ENCODE measurements at regions not wholly inside any gene's neighbourhood (a gene's known extent, or its start where the extent isn't known, plus 50 kb on each side); places are given as distances from the start of the nearest gene placed in this dataset.

- no peak overlapping the region for H3K23ac ChIP-seq (ENCODE audit: low read depth, low read length, poor library complexity)
- no peak overlapping the region for H3K27ac ChIP-seq (replicated peaks; ENCODE audit: low read length)
- no peak for DNase-seq (ENCODE audit: low spot score)
- H4K91ac ChIP-seq (ENCODE audit: low read depth, low read length, poor library complexity) = no peak overlapping the region
- H3K9ac ChIP-seq (ENCODE audit: low read depth, low read length, poor library complexity) = no peak overlapping the region
- H3K27me3 ChIP-seq (ENCODE audit: control insufficient read depth in 3 of 3, insufficient read depth in 3 of 3, low read depth in 1 of 3, low read length in 3 of 3) = no peaks in the 10 kb centered on the region
- no peak overlapping the region for H4K8ac ChIP-seq (ENCODE audit: low read depth, low read length)
- no peak overlapping the region for H2BK5ac ChIP-seq (ENCODE audit: low read length)
- WGBS, 2 donors (ENCODE audit: extremely low coverage in 2 of 2, insufficient read length in 2 of 2, insufficient replicate concordance in 1 of 2) = no CpG with 5 or more reads among the region's 1 CpG
- no peak overlapping the region for H2BK120ac ChIP-seq (ENCODE audit: low read depth, low read length)
- no peaks in the 10 kb centered on the region for H3K79me1 ChIP-seq (ENCODE audit: low read depth, low read length)
- H2BK15ac ChIP-seq (ENCODE audit: low read length) = no peak overlapping the region
- no peak overlapping the region for H3K4ac ChIP-seq (ENCODE audit: low read length)
- H2AFZ ChIP-seq (ENCODE audit: low read length) = no peak overlapping the region
- no peak overlapping the region for H2AK5ac ChIP-seq (ENCODE audit: low read depth, low read length)
- peaks cover 3 to 4% of the 10 kb centered on the region in 2 donors for H3K4me1 ChIP-seq (ENCODE audit: control insufficient read depth in 2 of 2, insufficient read depth in 1 of 2, low read depth in 1 of 2, low read length in 2 of 2)
- no peak overlapping the region for H3K14ac ChIP-seq (ENCODE audit: low read length)
- H3K4me3 ChIP-seq (ENCODE audit: low read length in 2 of 2) = no peak overlapping the region
- H2BK12ac ChIP-seq (ENCODE audit: low read length) = no peak overlapping the region
- H3K36me3 ChIP-seq (replicated peaks in 1 of 2; ENCODE audit: control insufficient read depth in 2 of 2, insufficient read depth in 2 of 2, low read length in 2 of 2) = no peaks in the 10 kb centered on the region
- no peak overlapping the region for H3K4me2 ChIP-seq (ENCODE audit: insufficient read depth, low read length, poor library complexity, severe bottlenecking)
- no peak overlapping the region for H3K18ac ChIP-seq (ENCODE audit: low read length)
- no peaks in the 10 kb centered on the region for H3K9me3 ChIP-seq (replicated peaks in 1 of 2; ENCODE audit: control insufficient read depth in 2 of 2, insufficient read depth in 1 of 2, low read depth in 1 of 2, low read length in 2 of 2)
Observed at GRCh38 chr5:57774439-57774838, 291.8 kb upstream of the ACTBL2 start.

- Histone ChIP-seq H3K18ac (ENCODE audit: low read length) (no peak overlapping the region), H3K14ac (ENCODE audit: low read length) (no peak overlapping the region), H3K4ac (ENCODE audit: low read length) (no peak overlapping the region), H3K79me1 (ENCODE audit: low read depth, low read length) (no peaks in the 10 kb centered on the region), H2BK5ac (ENCODE audit: low read length) (no peak overlapping the region), H3K9me3 (replicated peaks in 1 of 2; ENCODE audit: control insufficient read depth in 2 of 2, insufficient read depth in 1 of 2, low read depth in 1 of 2, low read length in 2 of 2) (no peaks in the 10 kb centered on the region), H2AFZ (ENCODE audit: low read length) (no peak overlapping the region), H2BK15ac (ENCODE audit: low read length) (no peak overlapping the region), H2BK120ac (ENCODE audit: low read depth, low read length) (no peak overlapping the region), H3K27ac (replicated peaks; ENCODE audit: low read length) (no peak overlapping the region), H3K23ac (ENCODE audit: low read depth, low read length, poor library complexity) (no peak overlapping the region), H3K27me3 (ENCODE audit: control insufficient read depth in 3 of 3, insufficient read depth in 3 of 3, low read depth in 1 of 3, low read length in 3 of 3) (no peaks in the 10 kb centered on the region), H4K8ac (ENCODE audit: low read depth, low read length) (no peak overlapping the region), H3K4me3 (ENCODE audit: low read length in 2 of 2) (no peak overlapping the region), H3K4me1 (ENCODE audit: control insufficient read depth in 2 of 2, insufficient read depth in 1 of 2, low read depth in 1 of 2, low read length in 2 of 2) (no peaks in the 10 kb centered on the region), H2BK12ac (ENCODE audit: low read length) (no peak overlapping the region), H4K91ac (ENCODE audit: low read depth, low read length, poor library complexity) (no peak overlapping the region), H3K36me3 (replicated peaks in 1 of 2; ENCODE audit: control insufficient read depth in 2 of 2, insufficient read depth in 2 of 2, low read length in 2 of 2) (no peaks in the 10 kb centered on the region), H2AK5ac (ENCODE audit: low read depth, low read length) (no peak overlapping the region), H3K9ac (ENCODE audit: low read depth, low read length, poor library complexity) (no peak overlapping the region), H3K4me2 (ENCODE audit: insufficient read depth, low read length, poor library complexity, severe bottlenecking) (no peak overlapping the region)
- DNase-seq (ENCODE audit: low spot score) = no peak
Observed at GRCh38 chr5:57772512-57772911, 289.9 kb upstream of the ACTBL2 start.

GRCh38 chr5:57770039-57770438 lies 287.4 kb upstream of the ACTBL2 start:
- Histone ChIP-seq H3K36me3 (replicated peaks in 1 of 2; ENCODE audit: control insufficient read depth in 2 of 2, insufficient read depth in 2 of 2, low read length in 2 of 2) (no peaks in the 10 kb centered on the region), H4K91ac (ENCODE audit: low read depth, low read length, poor library complexity) (no peak overlapping the region), H3K9me3 (replicated peaks in 1 of 2; ENCODE audit: control insufficient read depth in 2 of 2, insufficient read depth in 1 of 2, low read depth in 1 of 2, low read length in 2 of 2) (no peaks in the 10 kb centered on the region), H2AFZ (ENCODE audit: low read length) (no peak overlapping the region), H2AK5ac (ENCODE audit: low read depth, low read length) (no peak overlapping the region), H2BK12ac (ENCODE audit: low read length) (no peak overlapping the region), H3K4me2 (ENCODE audit: insufficient read depth, low read length, poor library complexity, severe bottlenecking) (no peak overlapping the region), H3K79me1 (ENCODE audit: low read depth, low read length) (no peaks in the 10 kb centered on the region), H2BK5ac (ENCODE audit: low read length) (no peak overlapping the region), H3K23ac (ENCODE audit: low read depth, low read length, poor library complexity) (no peak overlapping the region), H3K4me1 (ENCODE audit: control insufficient read depth in 2 of 2, insufficient read depth in 1 of 2, low read depth in 1 of 2, low read length in 2 of 2) (no peaks in the 10 kb centered on the region), H3K14ac (ENCODE audit: low read length) (no peak overlapping the region), H3K4ac (ENCODE audit: low read length) (no peak overlapping the region), H3K27me3 (ENCODE audit: control insufficient read depth in 3 of 3, insufficient read depth in 3 of 3, low read depth in 1 of 3, low read length in 3 of 3) (no peaks in the 10 kb centered on the region), H4K8ac (ENCODE audit: low read depth, low read length) (no peak overlapping the region), H3K4me3 (ENCODE audit: low read length in 2 of 2) (no peak overlapping the region), H3K9ac (ENCODE audit: low read depth, low read length, poor library complexity) (no peak overlapping the region), H2BK15ac (ENCODE audit: low read length) (no peak overlapping the region), H3K18ac (ENCODE audit: low read length) (no peak overlapping the region), H3K27ac (replicated peaks; ENCODE audit: low read length) (no peak overlapping the region), H2BK120ac (ENCODE audit: low read depth, low read length) (no peak overlapping the region)
- no CpG with 5 or more reads among the region's 2 CpGs for WGBS, 2 donors (ENCODE audit: extremely low coverage in 2 of 2, insufficient read length in 2 of 2, insufficient replicate concordance in 1 of 2)
- no peak for DNase-seq (ENCODE audit: low spot score)

GRCh38 chr5:57768745-57769144 lies 286.1 kb upstream of the ACTBL2 start:
- no peak overlapping the region for H2BK15ac ChIP-seq (ENCODE audit: low read length)
- H3K14ac ChIP-seq (ENCODE audit: low read length) = no peak overlapping the region
- no peak overlapping the region for H3K9ac ChIP-seq (ENCODE audit: low read depth, low read length, poor library complexity)
- H4K8ac ChIP-seq (ENCODE audit: low read depth, low read length) = no peak overlapping the region
- H3K4me2 ChIP-seq (ENCODE audit: insufficient read depth, low read length, poor library complexity, severe bottlenecking) = no peak overlapping the region
- no peak overlapping the region for H4K91ac ChIP-seq (ENCODE audit: low read depth, low read length, poor library complexity)
- H3K27ac ChIP-seq (replicated peaks; ENCODE audit: low read length) = no peak overlapping the region
- H3K27me3 ChIP-seq (ENCODE audit: control insufficient read depth in 3 of 3, insufficient read depth in 3 of 3, low read depth in 1 of 3, low read length in 3 of 3) = no peaks in the 10 kb centered on the region
- H3K4me1 ChIP-seq (ENCODE audit: control insufficient read depth in 2 of 2, insufficient read depth in 1 of 2, low read depth in 1 of 2, low read length in 2 of 2) = no peaks in the 10 kb centered on the region
- no peak overlapping the region for H2BK5ac ChIP-seq (ENCODE audit: low read length)
- no CpG with 5 or more reads among the region's 4 CpGs for WGBS, 2 donors (ENCODE audit: extremely low coverage in 2 of 2, insufficient read length in 2 of 2, insufficient replicate concordance in 1 of 2)
- H2BK12ac ChIP-seq (ENCODE audit: low read length) = no peak overlapping the region
- no peak overlapping the region for H3K4me3 ChIP-seq (ENCODE audit: low read length in 2 of 2)
- H2AFZ ChIP-seq (ENCODE audit: low read length) = no peak overlapping the region
- H3K4ac ChIP-seq (ENCODE audit: low read length) = no peak overlapping the region
- no peak overlapping the region for H3K18ac ChIP-seq (ENCODE audit: low read length)
- no peak for DNase-seq (ENCODE audit: low spot score)
- no peak overlapping the region for H2AK5ac ChIP-seq (ENCODE audit: low read depth, low read length)
- no peaks in the 10 kb centered on the region for H3K79me1 ChIP-seq (ENCODE audit: low read depth, low read length)
- H3K36me3 ChIP-seq (replicated peaks in 1 of 2; ENCODE audit: control insufficient read depth in 2 of 2, insufficient read depth in 2 of 2, low read length in 2 of 2) = no peaks in the 10 kb centered on the region
- no peak overlapping the region for H3K23ac ChIP-seq (ENCODE audit: low read depth, low read length, poor library complexity)
- no peaks in the 10 kb centered on the region for H3K9me3 ChIP-seq (replicated peaks in 1 of 2; ENCODE audit: control insufficient read depth in 2 of 2, insufficient read depth in 1 of 2, low read depth in 1 of 2, low read length in 2 of 2)
- H2BK120ac ChIP-seq (ENCODE audit: low read depth, low read length) = no peak overlapping the region

All from neuronal stem cell (in vitro differentiated cells).